ENCODE measurements at regions not wholly inside any gene's neighbourhood (a gene's known extent, or its start where the extent isn't known, plus 50 kb on each side); places are given as distances from the start of the nearest gene placed in this dataset.
"Not testable (repeated sequence)": the region's sequence is repeated elsewhere in the genome, so short reads cannot be mapped to it uniquely, and the experiment has no call there.

DNA sequence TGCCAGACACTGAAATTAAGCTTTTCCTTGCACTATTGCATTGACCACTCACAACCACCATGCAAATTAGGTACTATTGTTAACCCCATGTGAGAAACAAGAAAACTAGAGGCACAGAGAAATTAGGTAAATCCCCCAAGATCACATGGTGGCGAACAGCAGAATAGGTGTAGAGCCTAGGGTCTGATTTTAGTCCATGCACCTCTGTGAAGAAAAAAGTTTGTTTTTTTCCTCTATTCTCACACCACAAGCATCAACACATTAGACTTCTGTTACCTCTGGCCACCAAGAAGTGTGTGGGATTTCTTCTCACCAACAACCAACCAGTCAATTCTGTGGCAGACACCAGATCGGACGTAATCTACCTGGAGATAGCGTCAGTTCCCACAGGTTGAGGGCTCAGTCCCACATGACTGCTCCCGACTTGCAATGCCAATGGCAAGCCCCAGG lies 391.9 kb downstream of the COG6 start:
- Histone ChIP-seq H3K4me1 (no peaks in the 10 kb centered on the region), H3K4me3 (no peak overlapping the region), H3K27ac (no peak overlapping the region), H3K36me3 (no peaks in the 10 kb centered on the region), H3K9me3 (no peaks in the 10 kb centered on the region), H3K27me3 (peaks cover 0 to 7% (median 0%) of the 10 kb centered on the region in 7 donors)
- 94 to 95% methylated on average over 5 of the region's 5 CpGs for WGBS, 2 donors
- intact Hi-C loops (cut with DNase I) = no loop called here
- TF ChIP-seq, protein P1, sequence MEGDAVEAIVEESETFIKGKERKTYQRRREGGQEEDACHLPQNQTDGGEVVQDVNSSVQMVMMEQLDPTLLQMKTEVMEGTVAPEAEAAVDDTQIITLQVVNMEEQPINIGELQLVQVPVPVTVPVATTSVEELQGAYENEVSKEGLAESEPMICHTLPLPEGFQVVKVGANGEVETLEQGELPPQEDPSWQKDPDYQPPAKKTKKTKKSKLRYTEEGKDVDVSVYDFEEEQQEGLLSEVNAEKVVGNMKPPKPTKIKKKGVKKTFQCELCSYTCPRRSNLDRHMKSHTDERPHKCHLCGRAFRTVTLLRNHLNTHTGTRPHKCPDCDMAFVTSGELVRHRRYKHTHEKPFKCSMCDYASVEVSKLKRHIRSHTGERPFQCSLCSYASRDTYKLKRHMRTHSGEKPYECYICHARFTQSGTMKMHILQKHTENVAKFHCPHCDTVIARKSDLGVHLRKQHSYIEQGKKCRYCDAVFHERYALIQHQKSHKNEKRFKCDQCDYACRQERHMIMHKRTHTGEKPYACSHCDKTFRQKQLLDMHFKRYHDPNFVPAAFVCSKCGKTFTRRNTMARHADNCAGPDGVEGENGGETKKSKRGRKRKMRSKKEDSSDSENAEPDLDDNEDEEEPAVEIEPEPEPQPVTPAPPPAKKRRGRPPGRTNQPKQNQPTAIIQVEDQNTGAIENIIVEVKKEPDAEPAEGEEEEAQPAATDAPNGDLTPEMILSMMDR (IDR thresholded peaks at IDR 0.05) = no peak
- DNase-seq = no peak
- no peak for ATAC-seq

DNA sequence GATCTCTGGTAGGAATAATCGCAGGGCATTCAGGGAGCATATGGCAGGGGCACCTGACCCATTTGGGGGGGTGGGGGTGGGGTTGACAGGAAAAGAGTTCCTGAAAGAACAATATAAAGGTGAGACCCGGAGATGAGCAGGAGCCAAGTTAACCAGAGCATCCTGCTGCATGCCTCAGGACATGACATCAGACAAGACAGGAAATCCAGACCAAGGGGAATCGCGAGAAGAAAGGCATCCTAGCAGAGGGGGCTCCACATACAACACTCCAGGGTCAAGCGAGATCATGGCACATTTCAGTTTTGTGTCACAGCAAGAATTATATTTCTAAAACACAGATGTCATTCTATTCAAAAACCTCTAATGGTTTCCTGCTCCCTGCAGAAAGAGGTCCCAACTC lies 393.1 kb downstream of the COG6 start:
- Histone ChIP-seq H3K27ac (no peak overlapping the region), H3K36me3 (no peaks in the 10 kb centered on the region), H3K4me3 (no peak overlapping the region), H3K4me1 (no peaks in the 10 kb centered on the region), H3K9me3 (no peaks in the 10 kb centered on the region), H3K27me3 (peaks cover 0 to 7% (median 0%) of the 10 kb centered on the region in 7 donors)
- TF ChIP-seq, protein P1 (IDR thresholded peaks at IDR 0.05) = no peak
- WGBS, 2 donors = 64 to 73% methylated on average over 5 of the region's 5 CpGs
- no peak for DNase-seq
- peak in 1 of 8 donors; percentile 16 for ATAC-seq
- intact Hi-C loops (cut with DNase I) = no loop called here

DNA sequence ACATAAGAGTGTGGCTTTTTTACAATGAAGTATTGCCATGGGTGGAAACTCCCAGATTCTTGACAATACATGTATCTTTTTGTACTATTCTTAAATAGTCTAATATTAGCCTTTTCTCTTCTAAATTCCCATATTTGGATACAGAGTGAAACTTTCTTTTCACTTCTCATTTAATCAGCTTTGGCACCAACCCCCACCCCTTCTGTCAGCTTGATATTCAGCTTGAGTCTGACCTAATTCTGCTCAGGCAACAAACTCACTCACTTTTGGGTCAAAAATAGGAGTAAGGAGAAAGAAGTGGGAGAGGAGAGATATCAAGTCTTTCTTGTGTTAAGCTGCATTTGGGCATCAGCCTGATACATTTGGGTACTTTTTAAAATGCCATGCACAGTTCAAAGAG lies 397.5 kb downstream of the COG6 start:
- H3K4me1 ChIP-seq = no peaks in the 10 kb centered on the region
- H3K36me3 ChIP-seq = no peaks in the 10 kb centered on the region
- no peak overlapping the region for H3K4me3 ChIP-seq
- no peak for DNase-seq
- no peak for ATAC-seq
- H3K27me3 ChIP-seq = no peaks in the 10 kb centered on the region
- no peak overlapping the region for H3K27ac ChIP-seq
- TF ChIP-seq, protein P1 (IDR thresholded peaks at IDR 0.05) = no peak
- intact Hi-C loops (cut with DNase I) = no loop called here
- peaks cover 0 to 4% (median 0%) of the 10 kb centered on the region in 11 donors for H3K9me3 ChIP-seq

DNA sequence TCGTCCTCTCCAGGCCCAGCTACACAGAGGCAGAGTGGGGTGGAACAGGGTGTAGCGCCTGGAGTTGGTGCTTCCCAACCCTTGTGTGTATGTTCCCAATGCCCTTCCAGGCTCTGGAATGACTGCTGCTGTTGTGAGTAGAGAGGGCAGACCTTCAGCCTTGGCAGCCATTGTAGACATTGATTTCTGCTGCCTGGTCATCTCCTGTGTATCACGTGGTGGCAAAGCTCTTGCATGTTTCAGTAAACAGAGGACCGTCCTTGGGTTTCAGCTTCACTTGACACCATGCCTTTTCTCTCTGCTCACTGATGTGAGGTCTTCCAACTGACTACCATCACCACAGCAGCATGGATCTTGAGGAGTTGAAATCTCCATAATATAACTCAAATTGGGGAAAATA lies 397.9 kb downstream of the COG6 start:
- Histone ChIP-seq H3K4me1 (no peaks in the 10 kb centered on the region), H3K36me3 (no peaks in the 10 kb centered on the region), H3K27me3 (no peaks in the 10 kb centered on the region), H3K27ac (no peak overlapping the region), H3K9me3 (peaks cover 0 to 4% (median 0%) of the 10 kb centered on the region in 11 donors), H3K4me3 (no peak overlapping the region)
- no peak for DNase-seq
- ATAC-seq = no peak
- WGBS, 2 donors = 90 to 93% methylated on average over 4 of the region's 4 CpGs
- intact Hi-C loops (cut with DNase I) = no loop called here
- TF ChIP-seq, protein P1 (IDR thresholded peaks at IDR 0.05) = no peak

DNA sequence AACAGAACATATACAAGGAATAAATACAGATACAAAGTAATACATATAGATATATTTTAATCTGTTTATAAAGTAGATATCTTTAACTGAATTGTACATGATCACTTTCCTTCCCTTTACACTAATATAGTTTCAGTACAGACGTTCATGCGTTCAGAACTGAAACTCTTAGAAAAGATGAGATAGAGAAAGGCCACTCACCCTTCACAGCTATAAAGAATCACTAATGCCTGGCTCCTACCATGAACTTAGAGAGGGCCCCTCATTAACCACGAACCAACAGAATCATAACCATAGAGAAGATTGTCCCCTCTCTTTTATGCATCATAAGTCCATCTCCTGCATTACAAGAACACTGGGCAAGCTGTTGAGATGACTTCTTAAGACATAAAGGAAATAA lies 399.0 kb downstream of the COG6 start:
- no CpG with 5 or more reads among the region's 3 CpGs for WGBS, 2 donors
- H3K27ac ChIP-seq; H3K4me1 ChIP-seq; H3K36me3 ChIP-seq; H3K4me3 ChIP-seq; ATAC-seq; H3K27me3 ChIP-seq; H3K9me3 ChIP-seq; intact Hi-C loops (cut with DNase I); DNase-seq: not testable (repeated sequence)

Data from heart right ventricle (tissue), 16 donors.